Ishikawa (cell line): ENCODE measurements at regions not wholly inside any gene's neighbourhood (a gene's known extent, or its start where the extent isn't known, plus 50 kb on each side); places are given as distances from the start of the nearest gene placed in this dataset.

ENCODE experiments used
- CEBPB ChIP-seq: IDR thresholded peaks from 2 replicates; pipeline ENCODE4 v1.6.1; 2012
- CREB1 ChIP-seq: IDR thresholded peaks from 2 replicates; pipeline ENCODE4 v1.6.1; 2012; ENCODE audit warnings: low read depth
- EGR1 ChIP-seq: IDR thresholded peaks from 2 replicates; pipeline ENCODE4 v1.6.1; 2012
- EP300 ChIP-seq: IDR thresholded peaks from 2 replicates; pipeline ENCODE4 v1.6.1; 2012; ENCODE audit warnings: borderline replicate concordance
- FOXM1 ChIP-seq: IDR thresholded peaks from 2 replicates; pipeline ENCODE4 v1.6.1; 2012; ENCODE audit warnings: low read depth, borderline replicate concordance
- MAX ChIP-seq: IDR thresholded peaks from 2 replicates; pipeline ENCODE4 v1.6.1; 2012
- NFIC ChIP-seq: IDR thresholded peaks from 2 replicates; pipeline ENCODE4 v1.6.1; 2012
- RAD21 ChIP-seq: IDR thresholded peaks from 2 replicates; pipeline ENCODE4 v1.6.1; 2012; ENCODE audit warnings: low read depth
- REST ChIP-seq: IDR thresholded peaks from 2 replicates; pipeline ENCODE4 v1.6.1; 2012; ENCODE audit warnings: low read depth, mild to moderate bottlenecking
- TAF1 ChIP-seq: IDR thresholded peaks from 2 replicates; pipeline ENCODE4 v1.6.1; 2012; ENCODE audit warnings: low read depth, mild to moderate bottlenecking
- TCF12 ChIP-seq: IDR thresholded peaks from 2 replicates; pipeline ENCODE4 v1.6.1; 2012; ENCODE audit warnings: low read depth
- YY1 ChIP-seq: IDR thresholded peaks from 2 replicates; pipeline ENCODE4 v1.6.1; 2012; ENCODE audit warnings: low read depth
- ZBTB7A ChIP-seq: IDR thresholded peaks from 2 replicates; pipeline ENCODE4 v1.6.1; 2012; ENCODE audit warnings: low read depth

GRCh38 chr2:12141618-12142258 lies 395.3 kb downstream of the LPIN1 start:
- TF ChIP-seq RAD21, result no peak
- TF ChIP-seq ZBTB7A, result no peak
- no peak for TF ChIP-seq REST
- TF ChIP-seq TAF1, result no peak
- TF ChIP-seq EP300, result no peak
- TF ChIP-seq CEBPB, result no peak
- no peak for TF ChIP-seq CREB1
- no peak for TF ChIP-seq NFIC
- no peak for TF ChIP-seq FOXM1
- TF ChIP-seq YY1, result no peak
- no peak for TF ChIP-seq MAX
- no peak for TF ChIP-seq EGR1
- TF ChIP-seq TCF12, result no peak
